HEK293T (cell line): ENCODE measurements at regions not wholly inside any gene's neighbourhood (a gene's known extent, or its start where the extent isn't known, plus 50 kb on each side); places are given as distances from the start of the nearest gene placed in this dataset.

ENCODE experiments used
- BHLHE40 ChIP-seq: fragments of 450-650 bp; IDR thresholded peaks from 2 replicates; pipeline ENCODE4 v1.6.1; 2016; ENCODE audit warnings: mild to moderate bottlenecking, moderate library complexity, borderline replicate concordance
- FOXK2 ChIP-seq: fragments of 450-650 bp; IDR thresholded peaks from 2 replicates; pipeline ENCODE4 v1.6.1; 2016; ENCODE audit warnings: mild to moderate bottlenecking
- FOXM1 ChIP-seq: fragments of 450-650 bp; IDR thresholded peaks from 2 replicates; pipeline ENCODE4 v1.6.1; 2017; ENCODE audit warnings: mild to moderate bottlenecking, borderline replicate concordance

DNA sequence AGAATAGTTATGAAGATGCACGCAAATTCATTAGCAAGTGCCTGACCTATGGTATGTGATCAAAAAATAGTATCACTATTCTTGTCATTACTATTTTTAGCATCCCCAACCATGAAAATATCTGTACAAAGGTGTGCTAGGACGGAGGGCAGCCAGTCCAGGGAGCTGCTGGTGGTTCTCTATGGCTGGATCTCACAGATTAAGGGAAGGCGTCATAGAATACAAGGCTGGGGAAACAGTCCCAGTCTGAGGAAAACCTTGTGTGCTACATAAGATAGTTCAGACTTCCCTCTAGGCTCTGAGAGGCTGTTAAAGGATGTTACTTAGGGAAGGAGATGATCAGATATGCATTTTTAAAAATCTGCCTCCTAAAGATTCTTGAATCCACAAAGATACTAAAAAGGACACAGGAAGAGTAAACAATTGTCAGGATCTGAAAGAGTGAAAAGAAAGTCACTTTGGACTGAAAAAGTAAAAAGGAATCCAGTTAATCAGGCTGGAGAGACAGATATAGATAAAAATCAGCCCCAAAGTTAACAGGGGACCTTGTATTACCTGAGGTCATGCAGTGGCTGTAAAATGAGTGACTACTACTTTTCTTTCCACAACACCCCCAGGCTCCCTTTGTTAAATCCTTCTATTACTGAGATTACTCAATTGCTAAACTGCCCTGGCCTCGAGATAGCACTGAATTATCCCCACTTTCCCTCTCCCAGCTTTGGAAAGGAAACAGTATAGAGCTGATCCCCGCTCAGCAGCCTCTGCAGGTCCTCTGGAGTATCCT is 108.6 kb downstream of the MAB21L3 start:
- TF ChIP-seq BHLHE40 (no peak), FOXM1 (no peak), FOXK2 (no peak)
